ENCODE measurements at regions not wholly inside any gene's neighbourhood (a gene's known extent, or its start where the extent isn't known, plus 50 kb on each side); places are given as distances from the start of the nearest gene placed in this dataset.

DNA sequence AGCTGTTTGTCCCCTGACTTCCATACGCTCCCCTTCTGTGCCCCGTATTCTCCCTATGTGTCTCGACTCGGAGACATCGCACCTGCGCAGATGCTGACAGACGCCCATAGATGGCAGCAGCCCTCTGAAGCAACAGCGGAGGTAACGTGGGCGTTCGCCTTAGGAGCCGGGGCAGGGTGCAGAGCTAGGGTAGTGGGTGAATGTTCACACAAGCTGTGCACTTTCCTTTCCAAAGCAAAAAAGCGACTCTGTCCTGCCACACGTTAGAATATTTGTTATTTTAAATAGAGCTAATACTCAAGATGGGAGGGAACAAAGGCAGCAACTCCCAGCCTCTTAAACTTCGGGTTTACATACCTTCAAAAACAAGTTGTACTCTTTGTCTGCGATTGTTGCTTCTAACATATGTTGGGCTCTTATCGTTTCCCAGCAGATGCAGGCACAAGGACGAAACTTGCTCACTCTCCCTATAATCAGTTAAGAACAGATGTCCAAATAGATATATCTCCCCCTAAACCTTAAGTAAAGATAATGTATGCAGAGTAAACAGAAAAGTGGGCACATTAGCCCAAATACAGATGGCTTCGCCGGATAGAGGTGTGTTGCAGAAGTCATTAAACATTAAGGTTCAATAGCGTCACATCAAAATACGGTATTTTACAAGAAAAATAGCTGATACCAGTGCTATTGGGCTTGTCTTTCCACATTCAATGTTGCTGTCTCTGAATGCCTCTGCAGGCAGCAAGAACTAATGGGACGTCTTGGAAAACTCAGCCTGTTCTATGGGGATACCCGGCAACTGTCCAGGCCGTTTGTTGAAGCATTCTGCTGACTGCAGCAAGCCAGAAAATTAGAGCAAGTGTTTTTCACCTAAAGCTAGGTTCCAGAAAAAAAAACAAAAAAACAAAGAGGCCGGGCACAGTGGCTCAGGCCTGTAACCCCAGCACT is 340.3 kb upstream of the PRKCQ start:
- DNase-seq = peak; percentile 57

DNA sequence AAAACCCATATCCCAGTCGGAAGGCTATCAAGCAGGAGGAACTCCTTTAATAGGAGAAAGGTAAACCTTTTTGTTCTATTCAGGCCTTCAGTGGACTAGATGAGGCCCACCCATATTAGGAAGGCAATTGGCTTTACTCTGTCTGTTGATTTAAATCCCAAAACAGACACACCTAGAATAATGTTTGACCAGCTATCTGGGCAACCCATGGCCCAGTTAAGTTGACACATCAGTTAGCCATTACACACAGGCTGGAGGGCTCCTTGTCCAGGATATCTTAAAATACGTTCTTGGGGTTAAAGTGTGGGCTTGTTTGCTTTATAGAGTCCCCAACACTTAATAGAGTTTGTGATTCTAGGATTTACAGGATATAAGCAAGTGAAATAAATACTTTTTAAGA is 339.0 kb upstream of the PRKCQ start:
- no peak for DNase-seq

DNA sequence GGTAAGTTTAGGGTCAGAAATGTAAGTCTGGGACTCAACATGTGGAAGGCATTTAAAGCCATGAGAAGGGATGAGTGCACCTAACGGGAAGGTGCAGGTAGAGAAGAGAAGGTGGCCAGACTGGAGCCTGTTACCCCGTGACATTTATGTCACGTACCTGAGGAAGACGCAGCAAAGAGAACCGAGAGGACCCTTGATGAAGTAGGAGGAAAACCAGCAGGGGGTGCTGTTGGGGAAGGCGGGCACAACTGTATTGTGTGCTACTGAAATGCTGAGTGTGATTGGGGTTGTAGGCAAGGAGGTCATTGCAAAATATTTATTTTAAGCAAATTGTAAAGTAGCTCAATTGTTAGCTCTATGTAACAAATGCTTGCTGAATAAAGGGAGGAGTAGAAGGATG is 338.2 kb upstream of the PRKCQ start:
- DNase-seq = no peak

DNA sequence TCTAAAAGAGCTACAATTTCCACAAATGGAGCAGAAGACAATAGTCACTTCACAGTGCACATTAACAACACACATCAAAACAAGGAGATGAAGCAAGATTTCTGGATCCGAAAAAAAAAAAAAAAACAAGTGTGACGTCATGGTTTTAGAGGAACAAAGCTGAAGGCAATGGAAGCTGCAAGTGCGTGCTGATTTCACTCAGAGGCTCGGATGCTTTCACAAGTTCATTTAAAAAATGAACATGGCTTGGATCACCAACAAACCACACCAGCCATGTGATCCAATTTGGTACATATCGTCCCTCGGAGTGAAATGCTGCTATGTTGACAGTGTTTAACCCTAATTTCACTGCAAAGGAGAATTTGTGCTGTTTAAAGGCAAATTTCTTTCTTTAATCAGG is 337.0 kb upstream of the PRKCQ start:
- DNase-seq = no peak

DNA sequence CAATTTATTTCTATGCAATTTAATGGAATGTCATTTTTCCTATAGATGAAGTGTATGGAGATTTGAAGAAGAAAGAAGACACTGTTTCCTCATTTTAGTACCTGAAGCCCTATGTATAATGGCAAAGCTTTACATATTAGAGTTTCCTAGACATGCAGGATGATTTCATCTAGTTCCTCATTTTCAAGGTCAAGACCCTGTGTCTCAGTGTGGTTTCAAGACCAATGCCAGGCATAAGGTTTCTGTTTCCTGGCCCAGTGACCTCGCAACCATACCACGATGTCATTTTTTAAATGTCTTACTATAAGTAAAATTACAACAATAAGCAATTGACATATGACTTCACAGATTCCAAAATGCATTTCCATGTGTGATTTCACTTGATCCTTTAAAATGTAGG is 336.5 kb upstream of the PRKCQ start:
- DNase-seq = no peak

DNA sequence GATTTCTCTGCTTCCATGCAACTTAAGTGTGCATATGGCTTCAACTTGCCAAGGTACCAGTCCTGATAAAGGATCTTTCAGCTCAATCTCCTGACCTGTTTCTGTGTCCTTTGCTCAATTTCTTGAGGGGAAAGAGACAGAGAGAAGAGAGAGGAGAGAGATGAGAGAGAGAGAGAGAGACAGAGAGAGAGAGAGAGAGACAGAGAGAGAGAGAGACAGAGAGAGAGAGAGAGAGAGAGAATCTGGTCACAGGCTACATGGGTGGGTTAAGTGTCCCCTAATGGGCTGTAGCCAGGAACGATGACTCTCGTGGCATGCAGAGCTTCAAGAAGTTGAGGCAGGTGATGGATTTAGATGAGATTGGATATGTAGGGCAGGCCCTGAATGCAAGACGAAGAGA is 335.2 kb upstream of the PRKCQ start:
- no peak for DNase-seq

DNA sequence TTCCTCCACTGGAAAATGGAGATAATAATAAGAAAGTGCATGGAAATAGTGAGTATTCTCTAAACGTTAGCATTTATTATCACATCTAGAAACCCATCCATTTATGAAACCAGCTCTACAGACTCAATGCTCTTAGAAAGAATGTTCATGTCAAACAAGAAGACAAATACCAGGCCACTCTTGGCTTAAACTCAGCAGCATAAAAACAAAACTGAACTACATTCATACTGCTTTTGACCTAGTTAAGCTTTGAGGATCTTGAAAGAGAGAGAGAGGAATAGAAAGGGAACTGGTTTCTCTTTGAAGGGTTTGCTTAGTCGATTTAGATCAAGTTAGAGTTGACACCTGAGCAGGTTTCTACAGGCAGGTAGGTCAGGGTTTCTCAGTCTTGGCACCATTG is 332.9 kb upstream of the PRKCQ start:
- DNase-seq = no peak

DNA sequence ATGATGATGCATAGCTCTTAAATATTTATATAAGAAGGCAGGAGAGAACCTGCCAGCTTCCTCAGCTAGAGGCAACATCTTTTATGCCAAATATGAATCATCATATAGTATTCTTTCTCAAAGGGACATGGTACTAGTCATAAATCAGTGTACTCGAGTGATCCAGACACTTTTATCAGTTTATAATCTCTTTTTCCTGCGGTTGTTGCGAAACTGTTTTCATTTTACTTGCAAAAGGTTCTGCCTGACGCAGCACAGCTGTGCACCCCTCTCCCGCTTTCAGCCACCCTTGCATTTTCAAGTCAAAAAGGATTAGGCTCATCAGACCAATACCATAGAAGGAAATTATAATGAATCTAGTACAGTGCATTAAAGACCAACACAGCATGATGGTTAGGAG is 332.3 kb upstream of the PRKCQ start:
- no peak for DNase-seq

DNA sequence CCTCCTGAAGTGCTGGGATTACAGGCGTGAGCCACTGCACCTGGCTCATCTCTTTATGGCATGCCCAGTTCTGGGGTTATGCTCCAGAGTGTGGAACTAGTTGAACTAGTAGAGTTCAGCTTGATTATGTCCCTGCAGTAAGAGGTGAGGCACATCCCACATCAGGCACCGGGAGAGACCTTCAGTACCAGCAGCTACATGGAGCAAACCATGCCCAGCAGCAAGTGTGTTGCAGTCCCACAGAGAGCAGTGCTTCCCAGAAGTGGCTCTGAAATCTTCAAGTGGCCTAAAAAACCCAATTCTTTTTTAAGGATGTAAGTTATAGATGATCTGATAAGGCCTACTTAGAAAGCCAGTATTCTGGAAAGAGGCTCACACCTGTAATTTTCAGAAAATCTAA is 331.9 kb upstream of the PRKCQ start:
- DNase-seq = no peak

DNA sequence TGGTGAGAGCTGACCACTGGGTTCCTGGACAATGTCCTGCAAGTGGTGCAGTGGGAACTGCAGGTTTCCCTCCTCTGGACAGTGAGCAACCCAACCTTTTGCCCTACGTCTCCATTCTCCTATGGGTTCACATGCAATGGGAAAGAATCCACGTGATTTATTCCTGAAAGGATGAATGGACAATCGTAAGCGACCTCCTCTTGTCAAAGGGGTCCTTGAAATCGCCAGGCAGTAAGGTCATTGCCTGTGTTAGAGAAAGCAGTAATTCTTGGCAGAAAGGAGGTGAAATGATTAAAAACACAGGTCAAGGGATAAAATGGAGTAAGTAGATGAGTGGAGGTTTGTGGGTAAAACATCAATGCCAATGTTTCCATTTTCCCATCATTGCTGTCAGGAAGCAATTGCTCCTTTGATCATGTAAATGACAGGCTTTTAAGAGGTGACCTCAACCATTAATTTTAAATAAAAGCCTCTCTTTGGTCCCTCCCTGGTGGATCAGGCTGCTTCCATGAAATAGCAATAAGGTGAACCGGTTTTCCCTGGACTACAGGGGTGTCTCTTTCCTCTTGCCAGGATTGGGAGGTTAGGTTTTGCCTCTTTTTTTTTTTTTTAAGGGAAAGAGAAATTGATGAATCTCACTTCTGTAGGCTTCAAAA is 330.0 kb upstream of the PRKCQ start:
- DNase-seq = no peak

DNA sequence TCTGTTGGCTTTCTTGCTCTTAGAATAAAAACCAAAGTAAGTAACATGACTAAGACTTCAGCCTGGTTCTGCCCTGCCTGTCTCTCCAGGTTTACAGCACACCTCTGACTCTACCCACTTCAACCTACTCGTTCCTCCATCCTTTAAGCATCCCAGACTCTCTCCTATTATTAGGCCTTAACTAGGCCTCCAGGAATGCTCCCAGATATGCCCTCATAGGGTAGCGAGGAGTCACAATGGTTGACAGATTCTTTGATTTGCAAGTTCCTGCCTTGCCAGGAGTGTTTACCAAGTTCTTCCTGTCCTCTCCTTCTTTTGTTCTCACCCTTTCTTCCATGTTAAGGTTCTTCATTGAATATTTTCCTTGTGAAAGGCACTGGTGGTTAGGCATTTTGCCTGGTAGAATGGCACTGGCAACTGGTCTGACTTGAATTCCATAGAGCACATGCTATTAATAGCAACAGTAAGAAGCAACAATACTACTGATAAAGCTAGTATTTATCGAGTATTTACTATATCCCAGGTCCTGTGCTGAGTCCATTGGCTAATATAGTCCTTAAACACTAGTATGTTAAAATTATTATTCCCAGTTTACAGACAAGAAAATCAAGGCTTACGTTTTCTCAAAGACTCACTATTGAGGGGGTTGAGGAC is 327.9 kb upstream of the PRKCQ start:
- DNase-seq = no peak

DNA sequence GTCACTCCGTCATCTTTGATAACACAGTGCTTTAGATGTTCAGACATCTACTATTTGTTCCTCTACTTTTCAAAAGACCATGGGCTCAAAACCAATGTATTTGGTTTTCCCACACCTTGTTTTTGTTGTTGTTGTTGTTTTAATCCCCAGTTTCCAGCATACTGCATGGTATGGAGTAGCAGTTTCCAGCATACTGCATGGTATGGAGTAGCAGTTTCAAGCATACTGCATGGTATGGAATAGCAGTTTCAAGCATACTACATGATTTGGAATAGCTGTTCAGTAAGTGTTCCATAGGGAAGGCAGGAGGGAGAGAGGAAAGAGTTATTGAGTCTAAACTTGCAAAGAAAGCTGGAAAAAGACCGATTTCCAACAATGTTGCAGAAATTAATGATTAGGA is 314.3 kb upstream of the PRKCQ start:
- no peak for DNase-seq

DNA sequence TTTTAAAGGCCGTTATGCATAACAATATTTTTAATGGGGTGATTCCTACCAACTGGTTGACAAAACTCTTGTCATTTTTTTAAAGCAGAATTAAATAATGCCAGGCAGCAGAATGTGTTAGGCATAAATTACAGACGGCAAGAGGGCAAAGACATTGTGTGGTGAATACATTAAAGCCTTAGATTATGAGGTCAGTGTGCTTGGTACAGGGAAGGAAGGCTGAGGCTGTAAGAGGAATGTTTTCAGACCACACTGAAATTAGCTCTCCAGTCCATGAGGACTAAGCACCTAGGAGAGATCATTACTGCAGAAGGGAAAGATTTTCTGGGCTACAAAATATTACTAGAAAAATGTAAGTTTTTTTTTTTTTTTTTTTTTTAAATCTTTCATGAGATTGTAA is 312.8 kb upstream of the PRKCQ start:
- DNase-seq = no peak

DNA sequence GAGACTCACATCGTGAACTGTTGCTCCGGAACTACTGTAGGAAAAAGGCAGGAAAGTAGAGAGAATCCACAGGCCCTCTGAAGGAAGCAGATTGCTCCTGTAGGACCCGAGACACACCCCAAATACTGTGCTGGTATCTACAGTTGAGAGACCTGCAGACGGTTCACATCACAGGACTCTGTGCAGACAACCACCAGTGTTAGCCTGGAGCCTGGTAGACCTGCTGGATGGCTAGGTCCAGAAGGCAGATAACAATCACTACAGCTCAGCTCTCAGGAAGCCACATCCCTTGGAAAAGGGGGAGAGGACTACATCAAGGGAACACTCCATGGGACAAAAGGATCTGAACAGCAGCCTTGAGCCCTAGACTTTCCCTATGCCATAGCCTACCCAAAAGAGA is 311.8 kb upstream of the PRKCQ start:
- no peak for DNase-seq

DNA sequence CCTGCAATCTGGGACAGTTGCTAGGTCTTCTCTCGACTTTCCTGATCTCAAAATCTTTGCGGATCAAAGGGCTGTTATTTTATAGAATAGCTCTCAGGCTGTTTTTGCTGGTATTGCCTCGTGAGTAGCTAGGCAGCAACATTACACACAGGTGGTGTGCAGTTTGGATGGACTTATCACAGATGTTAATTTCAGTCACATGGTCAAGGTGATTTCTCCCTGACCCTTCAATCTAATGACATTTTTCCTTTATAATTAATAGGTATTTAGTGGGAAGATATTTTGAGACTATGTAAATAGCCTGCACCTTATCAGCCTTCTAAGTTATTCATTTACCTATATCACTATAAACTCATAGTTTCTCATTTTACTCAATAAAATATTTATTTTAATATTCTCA is 309.6 kb upstream of the PRKCQ start:
- no peak for DNase-seq

DNA sequence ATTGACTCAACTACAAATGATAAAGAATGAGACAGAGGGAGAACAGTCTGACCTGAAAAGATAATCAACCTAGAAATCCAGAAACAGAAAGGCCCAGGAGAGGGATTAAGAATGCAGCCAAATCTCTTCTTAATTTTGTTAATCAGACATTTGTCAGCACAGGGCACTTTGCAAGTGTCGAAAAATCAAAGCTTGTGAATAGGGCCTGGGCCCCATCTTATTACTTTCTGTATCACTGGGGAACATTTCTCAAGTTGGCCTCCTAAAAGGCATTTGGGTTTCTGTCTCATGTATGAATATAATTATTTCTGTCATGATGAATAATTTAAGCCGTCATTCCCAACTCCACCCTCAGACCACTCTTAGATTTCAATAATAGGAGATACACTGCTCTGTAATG is 308.4 kb upstream of the PRKCQ start:
- no peak for DNase-seq

DNA sequence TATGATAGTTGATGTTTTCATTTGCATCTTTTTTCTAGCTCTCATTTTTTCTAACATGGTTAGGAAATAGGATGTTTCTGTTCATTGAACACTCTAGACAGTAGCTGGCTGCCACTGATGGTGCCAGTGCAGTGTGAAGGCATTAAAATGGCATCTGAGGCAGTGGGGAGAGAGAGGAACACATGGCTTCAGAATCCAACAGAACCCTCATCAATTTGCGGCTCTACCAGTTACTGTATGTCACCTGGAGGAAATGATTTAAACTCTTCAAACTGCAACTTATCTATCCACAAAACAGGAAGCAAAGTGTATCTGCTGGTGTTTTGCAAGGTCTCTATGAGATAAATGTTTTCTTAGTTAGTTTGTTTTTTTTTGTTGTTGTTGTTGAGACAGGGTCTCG is 305.2 kb upstream of the PRKCQ start:
- no peak for DNase-seq

DNA sequence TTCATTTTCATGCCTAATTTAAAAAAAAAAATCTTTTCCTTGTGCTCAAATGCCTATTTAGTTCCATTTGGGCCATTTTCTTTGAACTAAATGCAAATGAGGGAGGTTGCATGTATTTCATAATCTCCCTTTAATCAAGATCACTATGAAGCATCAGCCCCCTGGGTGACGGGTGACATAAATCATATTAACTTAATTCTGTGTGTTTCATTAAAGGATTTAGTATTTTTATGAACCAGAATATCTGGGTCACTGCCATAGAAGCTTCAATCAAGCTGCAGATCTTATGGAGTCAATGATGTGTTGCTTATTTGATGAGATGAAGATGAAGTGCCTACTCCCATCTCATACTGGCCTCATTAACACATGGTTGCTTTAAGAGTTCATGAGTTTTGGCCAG is 301.9 kb upstream of the PRKCQ start:
- no peak for DNase-seq

DNA sequence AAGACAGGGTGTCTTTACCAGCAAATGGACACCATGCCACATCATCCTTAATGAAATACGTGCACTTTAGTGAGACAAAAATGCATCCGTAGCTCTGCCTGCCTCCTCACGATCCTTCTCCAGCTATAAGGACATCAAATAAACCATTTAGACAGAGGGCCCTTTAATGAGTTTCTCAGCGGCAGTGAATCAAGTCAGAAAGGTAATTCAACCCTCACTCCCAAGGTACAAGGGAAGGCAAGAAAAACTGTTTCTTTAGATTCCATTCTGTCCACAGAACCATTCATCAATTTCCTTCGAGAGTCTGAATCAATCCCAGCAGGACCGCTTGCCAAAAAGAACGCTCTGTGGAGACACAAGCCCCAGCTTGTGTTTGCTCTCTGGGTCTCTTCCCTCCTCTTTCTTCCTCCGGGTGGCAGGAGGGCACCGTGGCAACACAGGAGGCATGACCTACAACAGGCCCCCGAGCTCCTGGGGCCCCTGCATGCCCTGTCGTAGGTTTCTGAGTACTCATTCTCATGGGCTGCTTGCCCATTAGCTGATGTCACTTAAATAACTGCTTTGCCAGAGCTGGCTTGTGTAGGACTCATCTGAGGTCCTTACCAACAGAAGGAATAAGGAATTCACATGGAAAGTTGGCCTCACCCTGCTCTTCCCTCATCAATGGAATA is 297.8 kb upstream of the PRKCQ start:
- no peak for DNase-seq

DNA sequence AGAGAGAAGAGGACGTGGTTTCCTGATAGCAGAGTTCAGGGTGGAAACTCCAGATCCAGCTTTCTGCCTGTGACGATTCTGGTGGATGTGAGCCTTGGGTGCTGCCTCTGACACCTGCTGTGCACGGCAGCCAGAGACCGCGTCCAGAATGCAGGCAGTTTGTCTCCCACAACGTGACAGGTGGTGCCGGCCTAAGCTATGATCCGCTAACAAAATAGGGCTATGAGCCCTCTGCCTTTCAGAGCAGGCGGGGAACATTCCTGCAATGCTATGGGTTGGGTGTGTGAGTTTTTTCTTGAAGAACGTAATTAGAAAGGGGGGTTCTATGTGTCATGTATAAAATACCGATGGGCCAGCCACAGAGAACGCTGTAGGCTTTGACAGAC is 297.3 kb upstream of the PRKCQ start:
- no peak for DNase-seq

DNA sequence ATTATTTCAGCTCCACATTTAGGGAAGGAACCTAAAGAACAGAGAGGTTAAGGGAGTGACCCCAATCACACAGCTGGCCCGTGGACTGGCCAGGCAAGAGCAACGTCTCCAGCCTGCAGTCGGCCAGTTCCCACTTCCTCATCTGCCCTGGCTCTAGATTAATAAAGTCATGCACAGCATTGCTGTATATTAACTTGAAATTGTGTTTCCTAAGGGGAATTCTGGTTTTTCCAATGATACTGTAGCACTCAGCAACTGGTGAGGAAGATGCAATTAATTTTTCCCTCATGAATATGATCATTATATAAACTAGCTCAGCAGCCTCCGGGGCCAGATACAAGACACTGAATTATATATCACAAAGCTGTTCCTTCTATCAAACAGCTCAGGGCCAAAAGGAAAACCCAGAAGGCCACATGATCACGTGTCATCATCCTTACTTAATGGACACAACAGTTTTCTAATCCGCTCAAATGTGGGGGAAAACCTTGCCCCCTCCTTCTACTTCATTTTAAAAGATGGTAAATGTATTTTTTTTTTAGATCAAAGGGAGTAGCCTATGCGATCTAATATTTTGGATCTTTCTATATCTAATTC is 295.3 kb upstream of the PRKCQ start:
- DNase-seq = no peak

DNA sequence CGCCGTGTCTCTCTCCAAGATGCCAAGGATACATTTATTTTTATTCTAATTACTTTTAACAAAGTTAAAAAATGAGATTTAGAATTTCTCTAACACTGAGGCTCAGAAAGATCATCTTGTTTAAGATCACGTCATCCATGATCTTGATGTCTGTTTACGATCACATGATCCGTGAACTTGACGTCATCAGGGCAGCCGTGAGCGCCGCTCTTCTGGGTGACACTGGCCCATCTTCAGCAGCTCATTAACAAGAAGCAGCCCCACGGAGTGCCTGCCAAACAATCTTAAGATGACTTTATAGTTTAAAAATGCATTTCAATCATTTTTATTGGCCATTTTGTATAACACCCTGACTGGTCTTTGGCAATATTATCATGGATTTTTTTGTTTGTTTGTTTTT is 291.1 kb upstream of the PRKCQ start:
- no peak for DNase-seq

DNA sequence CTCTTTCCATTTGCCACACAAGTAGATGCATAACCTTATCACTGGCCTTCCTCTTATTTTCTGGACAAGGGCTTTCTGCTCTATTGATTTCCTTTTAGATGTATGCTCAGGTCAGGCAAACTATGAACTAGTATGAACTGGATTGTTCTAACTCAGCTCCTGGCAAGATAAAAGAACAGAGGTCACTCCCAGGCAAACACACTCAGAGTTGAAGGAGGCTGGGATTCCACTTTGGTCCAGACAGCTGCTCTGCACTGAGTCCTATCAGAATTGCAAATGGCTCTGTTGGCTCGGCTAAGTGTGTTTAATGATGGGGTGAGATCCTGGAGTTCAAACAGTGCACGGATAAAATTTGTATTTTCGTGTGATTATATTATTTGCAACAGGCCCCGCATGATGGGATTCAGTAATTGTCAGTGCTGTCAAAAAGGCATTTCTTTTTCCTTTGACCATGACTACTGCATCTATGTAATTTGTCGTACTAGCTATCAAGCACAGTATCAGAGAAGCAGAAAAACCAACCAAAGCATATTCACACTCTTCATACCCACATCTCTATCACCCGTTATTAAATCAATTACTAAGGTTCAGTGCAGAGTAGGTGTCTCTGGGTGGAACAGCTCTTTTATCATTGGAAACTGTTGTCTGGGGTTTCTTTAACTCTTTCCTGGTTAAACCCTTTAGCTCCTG is 288.1 kb upstream of the PRKCQ start:
- no peak for DNase-seq

Data from kidney glomerular epithelial cell (primary cell).